Activated T-helper 2 cell treated with anti-CD3 and anti-CD28 coated beads, Interferon-gamma antibody, Interleukin-2, Interleukin-4, amounts not matched to agents 10 μg/mL and 5 μg/mL and 100 μg/mL, durations not matched to agents 14 hours and 24 hours and 36 hours (primary cell): ENCODE measurements at regions not wholly inside any gene's neighbourhood (a gene's known extent, or its start where the extent isn't known, plus 50 kb on each side); places are given as distances from the start of the nearest gene placed in this dataset.
"Not testable (repeated sequence)": the region's sequence is repeated elsewhere in the genome, so short reads cannot be mapped to it uniquely, and the experiment has no call there.

Source experiments
- DNase-seq: peaks from one replicate; pipeline ENCODE4 v3.0.0; 2021; ENCODE audit warnings: low spot score
- H3K27ac Mint-ChIP-seq: one replicate; pipeline ENCODE4 v1.8.0; 2021; ENCODE audit warnings: mixed read lengths
- H3K27me3 Mint-ChIP-seq: one replicate; pipeline ENCODE4 v1.8.0; 2021; ENCODE audit warnings: low read depth, mixed read lengths
- H3K36me3 Mint-ChIP-seq: one replicate; pipeline ENCODE4 v1.8.0; 2021; ENCODE audit warnings: low read depth, mixed read lengths
- H3K4me1 Mint-ChIP-seq: one replicate; pipeline ENCODE4 v1.8.0; 2021; ENCODE audit warnings: low read depth, mixed read lengths
- H3K4me3 Mint-ChIP-seq: one replicate; pipeline ENCODE4 v1.8.0; 2021; ENCODE audit warnings: low read depth, mild to moderate bottlenecking, moderate library complexity, mixed read lengths
- H3K9me3 Mint-ChIP-seq: one replicate; pipeline ENCODE4 v1.8.0; 2021; ENCODE audit warnings: mixed read lengths
- intact Hi-C: fragments of 100-400 bp; cut with micrococcal nuclease; formaldehyde crosslinking; loops from one replicate; pipeline ENCODE4 v1.15.1; 2023

DNA sequence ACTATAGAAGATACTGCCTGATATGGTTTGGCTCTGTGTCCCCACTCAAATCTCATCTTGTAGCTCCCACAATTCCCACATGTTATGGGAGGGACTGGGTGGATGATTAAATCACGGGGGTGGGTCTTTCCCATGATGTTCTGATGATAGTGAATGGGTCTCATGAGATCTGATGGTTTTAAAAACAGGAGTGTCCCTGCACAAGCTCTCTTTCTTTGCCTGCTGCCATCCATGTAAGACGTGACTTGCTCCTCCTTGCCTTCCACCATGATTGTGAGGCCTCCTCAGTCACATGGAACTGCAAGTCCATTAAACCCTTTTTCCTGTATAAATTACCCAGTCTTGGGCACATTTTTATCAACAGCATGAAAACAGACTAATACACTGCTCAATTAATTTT, 217.8 kb downstream of the FAM43A start:
- H3K4me3 Mint-ChIP-seq, H3K27ac Mint-ChIP-seq, H3K36me3 Mint-ChIP-seq, H3K4me1 Mint-ChIP-seq, intact Hi-C loops, DNase-seq: not testable (repeated sequence)
- Mint-ChIP-seq H3K27me3 (peaks cover 12% of the 10 kb centered on the region), H3K9me3 (peaks cover 26% of the 10 kb centered on the region)

DNA sequence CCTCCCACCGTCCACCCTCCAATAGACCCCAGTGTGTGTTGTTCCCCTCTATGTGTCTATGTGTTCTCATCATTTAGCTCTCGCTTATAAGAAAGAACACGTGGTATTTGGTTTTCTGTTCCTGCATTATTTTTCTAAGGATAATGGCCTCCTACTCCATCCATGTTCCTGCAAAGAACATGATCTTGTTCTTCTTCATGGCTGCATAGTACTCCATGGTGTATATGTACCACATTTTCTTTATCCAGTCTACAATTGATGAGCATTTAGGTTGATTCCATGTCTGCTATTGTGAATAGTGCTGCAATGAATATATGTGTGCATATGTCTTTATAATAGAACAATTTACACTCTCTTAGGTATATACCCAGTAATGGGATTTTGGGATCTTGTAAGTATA, 219.3 kb downstream of the FAM43A start:
- H3K27me3 Mint-ChIP-seq, intact Hi-C loops, H3K27ac Mint-ChIP-seq, H3K36me3 Mint-ChIP-seq, H3K4me1 Mint-ChIP-seq, DNase-seq, H3K4me3 Mint-ChIP-seq: not testable (repeated sequence)
- H3K9me3 Mint-ChIP-seq = peaks cover 14% of the 10 kb centered on the region

DNA sequence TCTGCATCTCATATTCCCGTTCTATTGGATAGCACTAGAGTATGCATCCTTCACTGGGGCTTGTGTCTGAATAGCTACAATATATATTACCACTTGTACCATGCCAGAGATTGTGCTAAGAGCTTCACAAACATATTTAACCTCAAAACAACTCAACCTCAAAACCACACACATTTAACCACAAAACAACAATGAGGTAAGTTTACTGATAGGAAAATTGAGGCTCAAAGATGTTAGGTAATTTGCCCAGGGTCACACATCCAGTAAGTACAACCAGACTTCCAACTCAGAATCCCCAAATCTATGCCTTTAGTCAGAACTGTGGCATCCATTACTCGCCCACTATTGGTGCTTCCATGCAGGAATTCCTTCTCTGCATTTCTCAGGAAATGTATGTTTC, 220.0 kb downstream of the FAM43A start:
- Mint-ChIP-seq H3K4me3 (no peak overlapping the region), H3K9me3 (peaks cover 7% of the 10 kb centered on the region), H3K4me1 (no peaks in the 10 kb centered on the region), H3K36me3 (no peaks in the 10 kb centered on the region), H3K27me3 (peaks cover 4% of the 10 kb centered on the region), H3K27ac (no peak overlapping the region)
- no peak for DNase-seq
- intact Hi-C loops = no loop called here

DNA sequence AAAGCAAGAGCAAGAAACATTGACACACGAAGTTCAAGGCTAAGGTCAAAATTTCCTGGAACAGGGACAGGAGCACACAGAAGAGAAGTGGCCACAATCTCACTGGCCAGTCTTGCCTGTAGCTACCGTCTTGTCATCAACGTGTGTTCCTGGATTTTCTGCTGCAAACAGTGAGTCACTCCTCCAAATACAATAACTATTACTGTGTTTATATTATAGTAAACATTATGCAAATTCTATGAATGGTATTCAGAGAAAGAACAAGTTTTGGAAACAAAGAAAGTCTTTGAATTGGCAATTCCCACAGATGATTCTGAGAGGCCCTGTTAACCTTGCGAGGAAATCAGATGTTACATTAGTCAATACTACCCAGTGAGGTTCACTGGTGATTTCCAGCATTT, 220.5 kb downstream of the FAM43A start:
- Mint-ChIP-seq H3K36me3 (no peaks in the 10 kb centered on the region), H3K4me3 (no peak overlapping the region), H3K27ac (no peak overlapping the region)

DNA sequence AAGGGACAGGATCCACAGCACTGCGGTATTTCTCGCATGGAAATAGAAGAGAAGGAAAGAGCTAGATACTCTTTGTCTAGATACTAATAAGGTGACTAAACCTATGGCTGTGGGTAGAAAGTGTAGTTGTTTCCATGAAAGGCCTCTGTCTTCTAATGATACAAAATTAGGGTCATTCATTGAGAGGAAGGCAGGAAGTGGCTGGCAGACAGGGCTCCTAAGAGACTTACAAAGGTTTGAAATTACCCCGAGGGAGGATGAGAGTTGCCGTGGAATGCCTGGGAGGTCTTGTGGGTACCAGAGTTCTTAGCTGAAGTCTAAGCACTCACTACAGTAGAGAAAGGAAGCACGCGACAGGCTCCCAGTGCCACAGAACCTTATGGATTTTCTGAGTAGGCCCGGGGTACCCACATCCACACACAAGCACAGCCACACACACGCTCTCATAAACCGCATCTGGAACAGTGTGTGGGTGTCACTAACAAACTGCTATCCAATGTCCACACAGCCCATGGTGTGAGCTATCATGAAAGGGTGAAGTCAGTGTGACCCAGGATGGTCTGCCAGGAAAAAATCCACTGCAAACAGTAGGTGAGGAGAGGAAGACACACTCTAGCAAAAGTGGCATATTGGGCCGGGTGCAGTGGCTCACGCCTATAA, 221.4 kb downstream of the FAM43A start:
- Mint-ChIP-seq H3K4me1 (no peaks in the 10 kb centered on the region), H3K9me3 (peaks cover 5% of the 10 kb centered on the region), H3K27me3 (peaks cover 4% of the 10 kb centered on the region), H3K36me3 (no peaks in the 10 kb centered on the region), H3K4me3 (no peak overlapping the region), H3K27ac (no peak overlapping the region)
- intact Hi-C loops = no loop called here
- DNase-seq = no peak

More for the DNA sequence above, 220.5 kb downstream of the FAM43A start:
- Mint-ChIP-seq H3K27me3 (peaks cover 4% of the 10 kb centered on the region), H3K4me1 (no peaks in the 10 kb centered on the region), H3K9me3 (peaks cover 5% of the 10 kb centered on the region)
- intact Hi-C loops = no loop called here
- DNase-seq = no peak

DNA sequence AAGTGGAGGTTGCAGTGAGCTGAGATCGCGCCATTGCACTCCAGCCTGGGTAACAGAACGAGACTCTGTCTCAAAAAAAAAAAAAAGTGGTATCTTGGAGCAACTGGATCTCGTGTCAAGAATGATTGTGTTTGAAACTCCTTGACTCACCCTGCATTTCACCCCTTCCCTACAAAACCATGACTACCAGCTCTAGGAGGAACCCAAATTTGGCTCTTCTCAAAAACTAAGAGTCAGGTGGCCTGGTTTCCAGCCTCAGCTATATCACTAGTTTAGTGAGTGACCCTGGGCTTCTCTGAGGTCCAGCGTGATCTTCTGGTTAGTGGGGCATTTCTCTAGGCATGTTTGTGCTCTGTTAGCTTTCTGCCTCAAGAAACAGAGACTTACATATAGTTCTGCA, 222.1 kb downstream of the FAM43A start:
- Mint-ChIP-seq H3K27me3 (peaks cover 2% of the 10 kb centered on the region), H3K27ac (no peak overlapping the region), H3K36me3 (no peaks in the 10 kb centered on the region), H3K4me1 (no peaks in the 10 kb centered on the region), H3K9me3 (peaks cover 5% of the 10 kb centered on the region), H3K4me3 (no peak overlapping the region)
- intact Hi-C loops = no loop called here
- no peak for DNase-seq

DNA sequence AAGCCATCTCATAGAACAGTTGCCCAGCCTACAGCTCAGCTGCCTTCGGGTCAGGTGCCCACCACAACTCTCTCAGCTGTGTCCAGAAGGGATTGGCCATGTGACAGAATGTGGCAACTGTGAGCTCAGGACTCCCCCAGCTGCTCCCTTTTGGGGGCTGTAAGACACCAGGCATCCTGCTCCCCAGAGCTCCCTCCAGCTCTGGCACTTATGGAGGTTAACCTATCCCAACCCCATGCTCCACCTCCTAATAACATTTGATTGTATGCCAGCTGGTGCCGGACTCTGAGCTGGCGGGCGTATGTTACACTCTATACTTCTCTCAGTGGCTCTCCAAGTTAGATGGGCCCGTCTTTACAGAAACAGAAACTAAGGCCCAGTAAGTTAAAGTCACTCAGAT, 222.8 kb downstream of the FAM43A start:
- Mint-ChIP-seq H3K36me3 (no peaks in the 10 kb centered on the region), H3K4me3 (no peak overlapping the region), H3K4me1 (no peaks in the 10 kb centered on the region), H3K27ac (no peak overlapping the region), H3K27me3 (peaks cover 1% of the 10 kb centered on the region), H3K9me3 (peaks cover 2% of the 10 kb centered on the region)
- DNase-seq = no peak
- intact Hi-C loops = no loop called here

DNA sequence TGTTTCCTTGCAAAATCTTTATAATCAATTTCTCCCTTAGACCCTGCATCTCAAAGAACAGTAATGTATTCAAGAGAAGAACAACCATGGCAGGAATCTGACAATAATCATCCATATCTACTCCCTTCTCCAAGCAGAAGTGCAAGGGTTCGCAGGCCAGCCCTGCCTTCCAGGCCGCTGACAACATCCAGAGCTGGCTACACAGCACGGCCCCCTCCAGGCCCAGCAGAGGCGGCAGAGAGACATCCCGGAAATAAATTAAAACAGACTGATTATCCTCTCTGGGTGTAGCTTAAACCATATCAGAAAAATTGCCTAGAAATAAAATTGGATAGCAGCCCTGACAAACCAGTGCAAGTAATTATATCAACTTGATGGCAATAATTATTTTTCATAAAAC, 223.3 kb downstream of the FAM43A start:
- H3K27me3 Mint-ChIP-seq = peaks cover 1% of the 10 kb centered on the region
- intact Hi-C loops = no loop called here
- no peak for DNase-seq
- no peak overlapping the region for H3K27ac Mint-ChIP-seq
- H3K4me3 Mint-ChIP-seq = no peak overlapping the region
- no peaks in the 10 kb centered on the region for H3K4me1 Mint-ChIP-seq
- no peaks in the 10 kb centered on the region for H3K9me3 Mint-ChIP-seq
- H3K36me3 Mint-ChIP-seq = no peaks in the 10 kb centered on the region

DNA sequence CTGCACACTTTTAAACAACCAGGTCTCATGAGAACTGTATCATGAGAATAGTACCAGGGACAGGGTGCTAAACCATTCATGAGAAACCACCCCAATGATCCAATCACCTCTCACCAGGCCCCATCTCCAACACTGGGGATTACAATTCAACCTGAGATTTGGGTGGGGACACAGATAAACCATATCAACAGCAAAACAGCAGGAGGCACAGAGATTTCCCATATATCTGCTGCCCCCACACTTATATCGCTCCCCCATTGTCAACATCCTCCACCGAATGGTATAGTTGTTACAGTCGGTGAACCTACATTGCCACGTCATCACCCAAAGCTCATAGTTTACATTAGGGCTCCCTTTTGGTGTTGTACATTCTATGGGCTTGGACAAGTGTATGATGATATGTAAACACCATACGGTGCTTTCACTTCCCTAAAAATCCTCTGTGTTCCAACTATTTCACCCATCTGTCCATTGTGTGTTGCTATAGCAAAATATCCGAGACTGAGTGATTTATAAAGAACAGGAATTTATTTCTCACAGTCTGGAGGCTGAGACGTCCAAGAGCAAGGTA, 224.8 kb downstream of the FAM43A start:
- no peak overlapping the region for H3K4me3 Mint-ChIP-seq
- H3K4me1 Mint-ChIP-seq = no peaks in the 10 kb centered on the region
- no peaks in the 10 kb centered on the region for H3K9me3 Mint-ChIP-seq
- DNase-seq = no peak
- intact Hi-C loops = no loop called here
- no peaks in the 10 kb centered on the region for H3K36me3 Mint-ChIP-seq
- peaks cover 6% of the 10 kb centered on the region for H3K27me3 Mint-ChIP-seq
- no peak overlapping the region for H3K27ac Mint-ChIP-seq

DNA sequence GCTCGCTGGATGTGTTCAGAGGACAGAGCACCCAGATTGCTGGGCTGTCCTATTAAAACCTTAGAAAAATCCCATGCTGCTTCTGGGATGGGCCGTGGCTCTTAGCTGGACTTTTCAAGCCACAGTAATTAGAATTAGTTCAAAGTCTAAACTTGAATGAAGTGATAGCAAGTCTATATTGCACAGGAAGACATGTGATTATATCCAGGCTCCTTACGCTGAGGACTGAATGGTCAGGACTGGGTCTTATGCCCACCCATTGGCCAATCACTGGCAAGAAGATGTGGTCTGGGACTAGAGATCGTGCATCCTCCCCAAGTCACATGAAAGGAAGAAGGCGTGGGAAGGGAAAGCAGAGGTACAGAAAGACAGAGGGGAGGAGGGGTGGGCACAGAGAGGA, 227.6 kb downstream of the FAM43A start:
- Mint-ChIP-seq H3K36me3 (no peaks in the 10 kb centered on the region), H3K9me3 (no peaks in the 10 kb centered on the region), H3K27ac (no peak overlapping the region), H3K27me3 (peaks cover 12% of the 10 kb centered on the region), H3K4me3 (no peak overlapping the region), H3K4me1 (no peaks in the 10 kb centered on the region)
- intact Hi-C loops = no loop called here
- DNase-seq = no peak

DNA sequence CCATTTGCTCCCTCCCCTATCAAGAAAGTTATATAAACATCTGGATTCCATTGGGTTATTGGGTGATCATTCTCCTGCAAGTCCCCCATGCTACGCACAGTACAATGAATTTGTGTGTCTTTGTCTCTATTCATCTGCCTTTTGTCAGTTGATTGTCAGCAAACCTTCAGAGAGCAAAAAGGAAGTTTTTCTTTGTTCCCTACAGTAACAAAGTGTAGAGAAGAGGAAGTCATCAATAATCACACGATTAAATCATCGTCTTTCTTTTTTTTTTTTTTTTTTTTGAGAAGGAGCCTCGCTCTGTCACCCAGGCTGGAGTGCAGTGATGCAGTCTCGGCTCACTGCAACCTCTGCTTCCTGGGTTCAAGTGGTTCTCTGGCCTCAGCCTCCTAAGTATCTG, 239.2 kb downstream of the FAM43A start:
- H3K4me1 Mint-ChIP-seq, H3K36me3 Mint-ChIP-seq, DNase-seq, H3K9me3 Mint-ChIP-seq, H3K27ac Mint-ChIP-seq, H3K4me3 Mint-ChIP-seq, intact Hi-C loops: not testable (repeated sequence)
- H3K27me3 Mint-ChIP-seq = peaks cover 24% of the 10 kb centered on the region

DNA sequence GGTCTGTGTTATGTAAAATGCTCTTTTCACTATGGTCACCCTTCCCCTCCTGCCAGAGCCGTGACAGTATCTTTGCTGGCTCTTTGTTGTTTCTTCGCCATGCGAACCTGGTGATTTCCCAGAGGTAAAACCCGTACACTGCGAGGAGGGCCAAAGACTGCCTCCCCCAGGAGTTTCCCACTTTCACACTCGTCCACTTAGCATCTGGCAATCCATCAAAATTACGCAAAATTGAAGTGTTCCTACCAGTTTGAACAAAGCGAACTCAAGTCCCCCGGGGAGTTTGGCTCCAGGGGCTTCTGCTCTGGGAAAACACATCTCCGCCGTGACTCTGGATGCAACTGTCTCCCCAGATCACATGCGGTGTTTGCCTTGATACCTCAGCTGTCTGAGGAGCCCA, 239.9 kb downstream of the FAM43A start:
- Mint-ChIP-seq H3K27ac (no peak overlapping the region), H3K36me3 (no peaks in the 10 kb centered on the region), H3K9me3 (no peaks in the 10 kb centered on the region), H3K4me1 (no peaks in the 10 kb centered on the region), H3K4me3 (no peak overlapping the region), H3K27me3 (peaks cover 19% of the 10 kb centered on the region)
- no peak for DNase-seq
- intact Hi-C loops = no loop called here

DNA sequence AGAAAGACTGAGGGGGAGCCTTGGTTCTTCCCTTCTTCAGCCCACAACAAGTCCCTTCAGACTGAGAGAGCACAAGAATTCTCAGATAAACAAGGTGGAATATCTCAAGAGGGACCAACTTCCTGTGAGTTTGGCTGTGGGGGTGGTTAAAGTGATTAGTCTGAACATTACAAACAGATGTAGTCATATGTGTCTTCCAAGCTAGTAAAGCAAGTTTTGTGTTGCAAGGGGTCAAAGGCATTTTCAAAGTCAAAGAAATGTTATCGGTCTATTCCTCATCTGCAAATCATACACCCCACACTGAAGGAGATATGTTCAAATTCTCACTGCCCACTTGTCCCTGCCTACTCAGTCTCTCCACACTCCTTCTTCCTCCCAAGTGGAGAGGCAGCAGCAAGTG, 242.5 kb downstream of the FAM43A start:
- no peaks in the 10 kb centered on the region for H3K4me1 Mint-ChIP-seq
- no peaks in the 10 kb centered on the region for H3K9me3 Mint-ChIP-seq
- peaks cover 15% of the 10 kb centered on the region for H3K27me3 Mint-ChIP-seq
- DNase-seq = no peak
- no peak overlapping the region for H3K4me3 Mint-ChIP-seq
- no peak overlapping the region for H3K27ac Mint-ChIP-seq
- intact Hi-C loops = no loop called here
- no peaks in the 10 kb centered on the region for H3K36me3 Mint-ChIP-seq
